K562 (cell line): ENCODE measurements at regions not wholly inside any gene's neighbourhood (a gene's known extent, or its start where the extent isn't known, plus 50 kb on each side); places are given as distances from the start of the nearest gene placed in this dataset.

ENCODE experiments used
- ATAC-seq: fragments of 200-7000 bp; cut with Tn5 transposase; 3 replicates; pipeline ENCODE4 v1.9.1; 2020; ENCODE audit warnings: moderate library complexity
- BruUV-seq: library from RNA; stranded (reverse); fragments of 400-500 nt; replicated peaks from 2 replicates; lab custom pipeline; 2021; lab: Mats Ljungman, UMichigan
- CTCF ChIA-PET: fragments of 300-600 bp; formaldehyde crosslinking; extraction: SDS; loops from one replicate; lab custom pipeline; 2021; ENCODE audit warnings: low intra/inter-chr PET ratio; lab: Yijun Ruan, JAX
- POLR2A ChIA-PET: fragments of 300-600, 350-650 bp; sonication (Branson Sonifier 250); formaldehyde crosslinking; extraction: SDS; loops from one replicate; lab custom pipeline; 2021; ENCODE audit warnings: antibody characterized with exemption, inconsistent platforms; lab: Yijun Ruan, JAX
- DNase-seq, 4 experiments: peaks; one replicate each; pipeline versions ENCODE4 v3.0.0 to v3.0.0-alpha.2; 2011 to 2018; ENCODE audit warnings: low spot score in 3 of 4, mixed read lengths in 3 of 4; ENCODE audit errors: extremely low read depth in 1 of 4
- FAIRE-seq: peaks from 2 replicates; lab custom pipeline; 2011; peaks lifted over from hg19 to GRCh38; lab: Jason Lieb, UNC
- H2AFZ ChIP-seq: 2 replicates; pipeline ENCODE4 v1.6.0; 2011; ENCODE audit warnings: low read depth, low read length, control low read depth, inconsistent platforms
- H3K27ac ChIP-seq: fragments of 200-600 bp; 3 replicates; pipeline ENCODE4 v1.8.0; 2011; ENCODE audit warnings: low read depth, mild to moderate bottlenecking, control low read depth, inconsistent platforms, low read length, moderate library complexity, mixed read lengths; ENCODE audit errors: extremely low read depth
- H3K27me3 ChIP-seq, 2 experiments: fragments of 300-600 bp in 1 of 2; 2 replicates in 1 of 2; 3 replicates in 1 of 2; pipeline versions ENCODE4 v1.6.0 to v1.8.0; 2011; ENCODE audit warnings: inconsistent platforms in 2 of 2, low read length in 2 of 2, mild to moderate bottlenecking in 1 of 2, mixed read lengths in 1 of 2, moderate library complexity in 1 of 2; ENCODE audit not compliant: control insufficient read depth in 2 of 2, insufficient read depth in 2 of 2
- H3K36me3 ChIP-seq: fragments of 300-600 bp; 3 replicates; pipeline ENCODE4 v1.8.0; 2011; ENCODE audit warnings: mild to moderate bottlenecking, low read length, inconsistent platforms; ENCODE audit not compliant: control insufficient read depth, insufficient read depth
- H3K4me1 ChIP-seq, 2 experiments: fragments of 200-600 bp in 1 of 2; replicated peaks in 1 of 2; 2 replicates in 1 of 2; 3 replicates in 1 of 2; pipeline versions ENCODE4 v1.5.1 to v1.8.0; 2011; ENCODE audit warnings: inconsistent platforms in 2 of 2, low read length in 2 of 2, mild to moderate bottlenecking in 1 of 2, mixed read lengths in 1 of 2, moderate library complexity in 1 of 2; ENCODE audit not compliant: control insufficient read depth in 2 of 2, insufficient read depth in 2 of 2
- H3K4me2 ChIP-seq: 2 replicates; pipeline ENCODE4 v1.6.1; 2011; ENCODE audit warnings: low read length, control low read depth, inconsistent platforms, mixed read lengths; ENCODE audit not compliant: insufficient read depth
- H3K4me3 ChIP-seq: fragments of 200-600 bp; sonication (generic), shearing (Covaris generic); 2 replicates; pipeline ENCODE4 v1.5.1; 2016; ENCODE audit warnings: control low read depth, inconsistent platforms
- H3K79me2 ChIP-seq: fragments of 200-600 bp; 3 replicates; pipeline ENCODE4 v1.8.0; 2011; ENCODE audit warnings: low read length, inconsistent platforms; ENCODE audit not compliant: control insufficient read depth, insufficient read depth
- H3K9ac ChIP-seq, 2 experiments: 2 replicates each; pipeline versions ENCODE4 v1.6.0 to v1.6.1; 2011; ENCODE audit warnings: low read depth in 2 of 2, low read length in 2 of 2, control low read depth in 1 of 2, inconsistent platforms in 1 of 2, mild to moderate bottlenecking in 1 of 2, mixed read lengths in 1 of 2; ENCODE audit not compliant: insufficient read depth in 1 of 2
- H3K9me1 ChIP-seq: one replicate; pipeline ENCODE4 v1.6.0; 2011; ENCODE audit warnings: inconsistent platforms, mild to moderate bottlenecking, low read length, moderate library complexity; ENCODE audit not compliant: control insufficient read depth, insufficient read depth
- H3K9me3 ChIP-seq: replicated peaks from 2 replicates; pipeline ENCODE4 v1.5.1; 2011; ENCODE audit warnings: low read depth, low read length, inconsistent platforms; ENCODE audit not compliant: control insufficient read depth, insufficient read depth
- H4K20me1 ChIP-seq: replicated peaks from 2 replicates; pipeline ENCODE4 v1.6.1; 2011; ENCODE audit warnings: low read length, inconsistent platforms, mixed read lengths; ENCODE audit not compliant: control insufficient read depth, insufficient read depth
- CBX2 ChIP-seq: fragments of 200-600 bp; sonication (generic); IDR thresholded peaks from one replicate; pipeline ENCODE4 v1.6.1; 2012; ENCODE audit warnings: mild to moderate bottlenecking, low read length, inconsistent platforms; ENCODE audit not compliant: insufficient read depth, poor library complexity, severe bottlenecking
- CEBPB ChIP-seq: fragments of 450-650 bp; IDR thresholded peaks from 2 replicates; pipeline ENCODE4 v1.6.1; 2016; ENCODE audit warnings: missing genetic modification characterization, missing compliant biosample characterization
- MAFF ChIP-seq: IDR thresholded peaks from 2 replicates; pipeline ENCODE4 v1.6.1; 2012; ENCODE audit warnings: low read length, improper control_type of control experiment
- MED1 ChIP-seq: sonication (generic); formaldehyde crosslinking; IDR thresholded peaks from 2 replicates; pipeline ENCODE4 v1.8.1; 2023; ENCODE audit warnings: missing genetic modification reagents, borderline replicate concordance
- NFE2 ChIP-seq: IDR thresholded peaks from 2 replicates; pipeline ENCODE4 v1.6.1; 2014; ENCODE audit warnings: antibody characterized with exemption, low read depth
- PCBP1 ChIP-seq: fragments of 200-400 bp; formaldehyde crosslinking; IDR thresholded peaks from 2 replicates; pipeline ENCODE4 v1.6.1; 2018; ENCODE audit warnings: mild to moderate bottlenecking, low read depth, low read length; ENCODE audit not compliant: poor library complexity, severe bottlenecking
- SAP30 ChIP-seq: fragments of 200-600 bp; sonication (generic); IDR thresholded peaks from 2 replicates; pipeline ENCODE4 v1.6.1; 2012; ENCODE audit warnings: borderline replicate concordance, low read depth, mild to moderate bottlenecking, moderate library complexity, low read length, control low read depth, inconsistent platforms; ENCODE audit not compliant: insufficient read depth, poor library complexity, severe bottlenecking
- SMAD4 ChIP-seq: fragments of 250-450 bp; sonication (Bioruptor Pico); conservative IDR thresholded peaks from 2 replicates; pipeline ENCODE4 v1.8.0; 2021; ENCODE audit warnings: inconsistent platforms, mild to moderate bottlenecking, moderate library complexity
- SNRNP70 ChIP-seq: fragments of 200-400 bp; formaldehyde crosslinking; optimal IDR thresholded peaks from 2 replicates; pipeline ENCODE3; 2017; ENCODE audit warnings: low read depth, low read length
- SRSF1 ChIP-seq: fragments of 200-400 bp; formaldehyde crosslinking; IDR thresholded peaks from 2 replicates; pipeline ENCODE4 v1.6.1; 2017; ENCODE audit warnings: mild to moderate bottlenecking, low read depth, low read length, moderate library complexity
- ZNF778 ChIP-seq: fragments of 450-650 bp; formaldehyde crosslinking; IDR thresholded peaks from 2 replicates; pipeline ENCODE4 v1.4.0; 2020; ENCODE audit warnings: mild to moderate bottlenecking, moderate library complexity
- WGBS: fragments of 100-300 bp; shearing (Covaris generic); methylation state at CpG from one replicate; pipeline ENCODE4 v1.1.6; 2016; ENCODE audit warnings: low coverage, mixed read lengths; ENCODE audit not compliant: insufficient coverage; ENCODE audit errors: missing lambda C conversion rate; 5-methylcytosine and 5-hydroxymethylcytosine counted together
- in situ Hi-C: fragments of 300-500 bp; cut with MboI; formaldehyde crosslinking; loops from 4 replicates; pipeline ENCODE4 v1.15.0; 2018; ENCODE audit warnings: inconsistent platforms, mixed read lengths
- intact Hi-C: fragments of 100-400 bp; cut with micrococcal nuclease; formaldehyde crosslinking; loops from 2 replicates; pipeline ENCODE4 v1.14.2; 2022

GRCh38 chr5:30347858-30348257, 845.6 kb upstream of the CDH6 start:
- ChIA-PET POLR2A (interaction anchor here (1.1 kb wide), 1 partner anchor 9 kb away, joined by 4 read pairs; no protein-coding TSS in a partner anchor), CTCF (no interaction called here)
- Histone ChIP-seq H3K27me3 (no peaks in the 10 kb centered on the region), H3K9me3 (no peaks in the 10 kb centered on the region), H3K79me2 (no peaks in the 10 kb centered on the region), H3K9ac (no peak overlapping the region), H3K36me3 (no peaks in the 10 kb centered on the region), H3K9me1 (no peaks in the 10 kb centered on the region), H3K4me1 (no peaks in the 10 kb centered on the region), H2AFZ (no peak overlapping the region), H4K20me1 (no peaks in the 10 kb centered on the region), H3K4me2 (no peak overlapping the region), H3K27ac (no peak overlapping the region), H3K4me3 (no peak overlapping the region)
- in situ Hi-C loops: no loop called here
- TF ChIP-seq SRSF1 (no peak), MAFF (no peak), CEBPB (no peak), MED1 (CRISPR knock-in tag) (no peak), ZNF778 (CRISPR knock-in tag) (no peak), PCBP1 (no peak), SMAD4 (CRISPR knock-in tag) (no peak), SAP30 (no peak), SNRNP70 (no peak), NFE2 (no peak), CBX2 (no peak)
- intact Hi-C loops: no loop called here
- DNase-seq (no peak), ATAC-seq (no peak), FAIRE-seq (no peak)
- WGBS: 1% methylated on average over 3 of the region's 3 CpGs
- no TSS peak for BruUV-seq
